Heart right ventricle (tissue), 16 donors: ENCODE measurements at regions not wholly inside any gene's neighbourhood (a gene's known extent, or its start where the extent isn't known, plus 50 kb on each side); places are given as distances from the start of the nearest gene placed in this dataset.
A peak's percentile ranks its signal among the peaks of the same experiment; 100 is the strongest.

Source experiments
- ATAC-seq, 8 donors: fragments of 200-7000 bp; cut with Tn5 transposase; one replicate each; pipeline ENCODE4 v1.9.1; 2020; ENCODE audit warnings: mild to moderate bottlenecking in 8 of 8, moderate library complexity in 8 of 8, moderate number of reproducible peaks in 1 of 8
- DNase-seq, 2 donors: peaks; one replicate each; pipeline ENCODE4 v3.0.0-alpha.2; 2020
- H3K27ac ChIP-seq, 10 donors: fragments of 200-600 bp; sonication (generic) in 2 of 10; one replicate each; pipeline versions ENCODE4 v1.5.0 to v1.8.0; 2020 to 2022; ENCODE audit warnings: mild to moderate bottlenecking in 3 of 10
- H3K27me3 ChIP-seq, 7 donors: fragments of 200-600 bp; one replicate each; pipeline ENCODE4 v1.8.0; 2021 to 2022; ENCODE audit warnings: mild to moderate bottlenecking in 2 of 7
- H3K36me3 ChIP-seq, 9 donors: fragments of 200-600 bp; sonication (generic) in 1 of 9; one replicate each; pipeline versions ENCODE4 v1.5.0 to v1.8.0; 2020 to 2022; ENCODE audit warnings: mild to moderate bottlenecking in 2 of 9
- H3K4me1 ChIP-seq, 9 donors: fragments of 200-600 bp; sonication (generic) in 1 of 9; one replicate each; pipeline versions ENCODE4 v1.5.0 to v1.8.0; 2020 to 2022; ENCODE audit warnings: mild to moderate bottlenecking in 4 of 9
- H3K4me3 ChIP-seq, 10 donors: fragments of 200-600 bp; sonication (generic) in 2 of 10; one replicate each; pipeline versions ENCODE4 v1.5.0 to v1.8.0; 2020 to 2022; ENCODE audit warnings: mild to moderate bottlenecking in 7 of 10, moderate library complexity in 2 of 10
- H3K9me3 ChIP-seq, 11 donors: fragments of 200-600 bp in 10 of 11; sonication (generic) in 2 of 11; one replicate each; pipeline versions ENCODE4 v1.5.0 to v1.8.0; 2013 to 2022; ENCODE audit warnings: mild to moderate bottlenecking in 2 of 11, control low read depth in 1 of 11, moderate library complexity in 1 of 11
- WGBS, 2 donors: extraction: QIAGEN DNeasy Blood & Tissue Kit; methylation state at CpG; one replicate each; pipeline ENCODE4 v1.1.7; 2013; ENCODE audit warnings: inconsistent platforms in 1 of 2; 5-methylcytosine and 5-hydroxymethylcytosine counted together
- intact Hi-C, 10 donors: fragments of 100-400 bp; cut with DNase I; formaldehyde crosslinking; loops; one replicate each; pipeline versions ENCODE4 v1.11.1 to v1.14.2; 2022
- TF ChIP-seq, protein P1 (sequence below), 9 donors: fragments of 200-600 bp; sonication (generic) in 2 of 9; IDR thresholded peaks; one replicate each; pipeline versions ENCODE4 v1.5.0 to v1.8.0; 2021 to 2022; ENCODE audit warnings: antibody characterized with exemption in 9 of 9, mild to moderate bottlenecking in 5 of 9, moderate library complexity in 1 of 9
- donor health status: Arrhythmogenic right ventricular cardiomyopathy.
- donor health status: ischemic (EF 13 %, LVEDD 7.1; RV severe dilation, severe dysfunction).
- donor health status: healthy with polysubstance abuse.
- donor health status: DM: no; HTN: yes; CAD: no.
- donor health status: DM: no; HTN: no; CAD: no.
- donor health status: ischemic (EF 25% LVEDD 6.9; RV normal size, moderate dysfunction).
- donor health status: ischemic (EF 25% LVEDD 5.7; RV mildly dilated, moderate dysfunction).
- donor health status: healthy.
- donor health status: DM: yes; HTN: yes; CAD: no.
- donor health status: Ischemic cardiomyopathy.
- donor health status: ischemic (EF 35%, LVEDD 5.7; RV mildly dilated, moderate dysfunction).
- donor health status: nonischemic (EF 11% LVEDD 7.7; RV severe dilation, severe dysfunction).
- donor health status: DM: yes; HTN: yes; CAD: no.
- donor health status: PGD.
- donor health status: ischemic (EF 29% LVEDD 5.4; RV normal size, mild dysfunction).
- donor health status: nonischemic (EF 23%, LVEDD 6.1; RV moderate dilation, normal function).

DNA sequence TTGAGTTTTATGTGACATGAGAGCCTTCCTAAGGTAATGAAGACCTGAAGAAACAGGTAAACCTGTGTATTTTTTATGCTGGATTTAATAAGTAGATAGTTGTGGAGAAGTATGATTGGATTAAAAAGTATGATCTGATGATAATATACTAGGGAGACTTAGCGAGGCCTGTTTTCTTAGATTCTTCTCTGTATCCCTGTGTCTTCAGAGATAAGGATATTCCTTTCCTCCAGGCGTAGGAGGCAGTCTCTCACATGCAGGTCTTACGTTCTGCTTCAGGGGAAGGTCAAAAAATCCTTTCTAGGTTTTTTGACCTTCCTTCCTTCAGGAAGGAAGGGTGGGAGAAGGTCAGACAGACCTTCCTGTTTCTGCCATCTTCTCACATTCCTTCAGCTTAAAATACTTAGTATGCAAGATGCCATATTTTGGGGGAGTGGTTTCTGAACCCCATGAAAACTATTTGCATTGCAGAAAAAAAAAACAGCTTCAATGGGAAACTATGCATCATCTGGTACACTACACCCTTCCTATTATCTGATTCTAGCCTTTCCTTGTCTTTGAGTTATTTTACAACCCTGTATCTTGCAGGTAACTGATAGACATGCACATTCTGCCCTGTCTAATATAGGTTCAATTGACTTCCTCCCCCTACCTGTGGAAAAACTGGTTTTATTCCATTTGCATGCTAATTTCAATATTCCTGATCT, 57.3 kb upstream of the ZNF608 start:
- 70 to 87% methylated on average over 3 of the region's 3 CpGs for WGBS, 2 donors
- TF ChIP-seq, protein P1, sequence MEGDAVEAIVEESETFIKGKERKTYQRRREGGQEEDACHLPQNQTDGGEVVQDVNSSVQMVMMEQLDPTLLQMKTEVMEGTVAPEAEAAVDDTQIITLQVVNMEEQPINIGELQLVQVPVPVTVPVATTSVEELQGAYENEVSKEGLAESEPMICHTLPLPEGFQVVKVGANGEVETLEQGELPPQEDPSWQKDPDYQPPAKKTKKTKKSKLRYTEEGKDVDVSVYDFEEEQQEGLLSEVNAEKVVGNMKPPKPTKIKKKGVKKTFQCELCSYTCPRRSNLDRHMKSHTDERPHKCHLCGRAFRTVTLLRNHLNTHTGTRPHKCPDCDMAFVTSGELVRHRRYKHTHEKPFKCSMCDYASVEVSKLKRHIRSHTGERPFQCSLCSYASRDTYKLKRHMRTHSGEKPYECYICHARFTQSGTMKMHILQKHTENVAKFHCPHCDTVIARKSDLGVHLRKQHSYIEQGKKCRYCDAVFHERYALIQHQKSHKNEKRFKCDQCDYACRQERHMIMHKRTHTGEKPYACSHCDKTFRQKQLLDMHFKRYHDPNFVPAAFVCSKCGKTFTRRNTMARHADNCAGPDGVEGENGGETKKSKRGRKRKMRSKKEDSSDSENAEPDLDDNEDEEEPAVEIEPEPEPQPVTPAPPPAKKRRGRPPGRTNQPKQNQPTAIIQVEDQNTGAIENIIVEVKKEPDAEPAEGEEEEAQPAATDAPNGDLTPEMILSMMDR (IDR thresholded peaks at IDR 0.05): no peak

DNA sequence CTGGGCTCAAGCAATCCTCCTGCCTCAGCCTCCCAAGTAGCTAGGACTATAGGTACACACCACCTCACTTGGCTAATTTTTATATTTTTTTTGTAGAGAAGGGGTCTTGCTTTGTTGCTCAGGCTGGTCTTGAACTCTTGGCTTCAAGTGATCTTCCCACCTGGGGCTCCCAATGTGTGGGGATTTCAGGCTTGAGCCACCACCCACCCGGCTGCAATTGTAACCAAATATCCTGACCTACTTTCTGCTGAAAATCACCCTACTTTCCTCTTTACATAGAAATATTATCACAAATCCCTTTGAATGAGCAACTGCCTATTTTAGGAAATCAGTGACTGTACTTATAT, 59.6 kb upstream of the ZNF608 start:
- 69 to 82% methylated on average over 1 of the region's 1 CpG for WGBS, 2 donors
- Histone ChIP-seq H3K27me3 (no peaks in the 10 kb centered on the region), H3K4me1 (peaks cover 0 to 13% (median 9%) of the 10 kb centered on the region in 9 donors), H3K27ac (peak overlapping the region in 1 of 10 donors; percentile 8), H3K9me3 (no peaks in the 10 kb centered on the region), H3K36me3 (no peaks in the 10 kb centered on the region), H3K4me3 (no peak overlapping the region)
- TF ChIP-seq, protein P1 (IDR thresholded peaks at IDR 0.05): no peak
- no peak for ATAC-seq
- DNase-seq: no peak
- intact Hi-C loops: no loop called here

More for the DNA sequence above, 57.3 kb upstream of the ZNF608 start:
- ATAC-seq (no peak), DNase-seq (no peak)
- intact Hi-C loops: no loop called here
- H3K27me3 ChIP-seq: no peaks in the 10 kb centered on the region
- H3K4me1 ChIP-seq: peaks cover 0 to 13% (median 9%) of the 10 kb centered on the region in 9 donors
- no peaks in the 10 kb centered on the region for H3K36me3 ChIP-seq
- H3K9me3 ChIP-seq: no peaks in the 10 kb centered on the region
- no peak overlapping the region for H3K4me3 ChIP-seq
- no peak overlapping the region for H3K27ac ChIP-seq

DNA sequence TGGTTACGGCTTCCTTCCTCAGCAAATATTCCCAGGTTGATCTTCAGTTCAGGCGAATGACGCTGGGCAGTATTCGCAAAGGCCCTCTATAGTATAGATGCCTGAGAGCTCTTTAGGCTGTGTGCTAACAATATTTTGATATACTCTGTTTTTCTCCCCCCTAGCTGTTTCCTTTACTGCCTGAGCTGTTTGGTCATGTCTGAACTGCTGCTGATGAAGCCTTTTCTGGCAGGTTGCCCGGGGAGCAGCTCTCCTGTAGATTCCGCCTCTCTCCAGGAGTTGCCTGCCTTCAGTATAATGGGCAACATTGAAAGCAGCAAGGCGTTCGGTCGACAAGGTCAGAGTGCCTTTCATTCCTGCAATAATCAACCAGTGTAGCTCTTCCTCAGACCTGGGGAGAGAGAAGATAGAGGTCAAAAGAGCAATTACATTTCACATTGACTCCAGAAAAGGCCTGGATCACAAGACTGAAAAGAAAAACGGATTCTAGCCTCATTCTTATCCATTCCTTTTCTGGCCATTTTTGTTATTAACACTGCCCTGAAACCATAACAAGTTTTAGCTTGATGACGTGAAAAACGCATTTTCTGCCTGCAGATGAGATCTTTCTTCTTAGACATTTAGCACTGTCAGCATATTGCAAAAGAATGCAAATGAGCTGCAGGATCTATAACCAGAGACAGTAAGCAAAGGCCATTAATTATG, 60.1 kb upstream of the ZNF608 start:
- 35% methylated on average over 12 of the region's 12 CpGs for WGBS, 2 donors
- ATAC-seq (peak; percentile 38 to 90 (median 82)), DNase-seq (peak; percentile 72 to 84)
- Histone ChIP-seq H3K36me3 (no peaks in the 10 kb centered on the region), H3K27me3 (no peaks in the 10 kb centered on the region), H3K4me1 (peaks cover 0 to 13% (median 9%) of the 10 kb centered on the region in 9 donors), H3K9me3 (no peaks in the 10 kb centered on the region), H3K27ac (peak overlapping the region in 1 of 10 donors; percentile 8), H3K4me3 (no peak overlapping the region)
- intact Hi-C loops: no loop called here
- TF ChIP-seq, protein P1 (IDR thresholded peaks at IDR 0.05): no peak

DNA sequence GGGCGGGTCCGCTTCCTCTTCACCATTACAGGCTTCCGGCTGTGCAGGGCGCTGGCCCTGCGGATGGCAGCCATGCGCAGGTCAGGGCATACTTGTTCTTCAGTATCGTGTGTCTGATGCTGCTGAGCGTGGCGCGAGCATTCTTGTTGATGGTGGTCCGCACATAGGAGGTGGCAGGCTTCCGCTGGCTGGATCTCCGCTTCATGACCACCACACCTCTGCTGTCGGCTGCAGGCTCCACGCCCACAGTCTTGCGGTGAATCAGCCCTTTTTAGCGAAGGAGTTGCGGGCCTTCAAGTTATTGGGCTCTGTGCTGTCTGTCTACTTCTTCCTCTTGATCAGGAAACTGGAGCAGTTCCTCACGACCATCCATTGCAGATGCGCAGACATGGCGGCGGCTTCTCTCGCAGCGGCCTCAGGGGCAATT, 62.4 kb upstream of the ZNF608 start:
- no peak for DNase-seq
- H3K27ac ChIP-seq: no peak overlapping the region
- H3K27me3 ChIP-seq: no peaks in the 10 kb centered on the region
- no peaks in the 10 kb centered on the region for H3K36me3 ChIP-seq
- H3K9me3 ChIP-seq: no peaks in the 10 kb centered on the region
- WGBS, 2 donors: 98 to 99% methylated on average over 24 of the region's 24 CpGs
- intact Hi-C loops: no loop called here
- TF ChIP-seq, protein P1 (IDR thresholded peaks at IDR 0.05): no peak
- peaks cover 0 to 18% (median 11%) of the 10 kb centered on the region in 9 donors for H3K4me1 ChIP-seq
- no peak for ATAC-seq
- H3K4me3 ChIP-seq: no peak overlapping the region
